ENCODE measurements at regions not wholly inside any gene's neighbourhood (a gene's known extent, or its start where the extent isn't known, plus 50 kb on each side); places are given as distances from the start of the nearest gene placed in this dataset.

DNA sequence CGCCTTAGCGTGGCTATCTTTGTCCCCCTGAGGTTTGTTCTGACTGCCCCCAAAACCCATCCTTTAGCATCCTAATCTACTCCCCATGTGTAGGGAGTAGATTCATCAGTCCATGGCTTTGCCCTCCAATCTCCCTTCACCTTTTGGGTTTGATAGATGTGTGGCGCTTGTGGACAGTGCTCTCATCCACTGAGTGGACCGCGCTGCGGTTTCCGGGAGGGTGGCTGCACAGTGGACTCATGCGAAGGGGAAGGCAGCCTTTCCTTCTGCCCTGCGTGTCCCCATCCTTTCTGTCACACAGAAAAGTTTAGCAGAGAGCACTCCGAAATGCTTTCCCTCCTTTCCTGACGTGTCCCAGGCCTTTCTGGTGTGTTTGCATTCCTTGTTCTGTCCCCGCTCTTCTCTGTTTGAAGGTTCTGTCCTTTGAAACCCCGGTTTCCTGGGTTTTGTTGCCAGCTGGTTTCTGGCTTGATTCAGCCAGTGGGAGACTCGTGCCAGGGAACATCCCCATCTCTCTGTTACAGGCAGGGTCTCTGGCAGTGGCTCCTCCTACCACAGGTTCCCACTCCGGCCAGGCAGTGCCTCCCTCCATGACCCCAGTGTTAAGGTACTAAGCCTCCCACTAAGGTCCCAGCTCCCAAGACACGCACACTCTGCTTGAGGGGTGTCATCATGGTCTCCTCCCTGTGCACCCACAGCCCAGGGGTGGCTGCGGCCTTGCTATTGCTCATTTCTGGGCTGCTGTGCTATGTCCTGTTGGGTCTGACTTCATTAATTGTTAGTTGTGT, 547.7 kb upstream of the DPP6 start:
- H3K27ac ChIP-seq (ENCODE audit: extremely low read depth, low read depth, low read length): no peak overlapping the region
- H3K36me3 ChIP-seq (ENCODE audit: control insufficient read depth in 2 of 2, insufficient read depth in 1 of 2, low read length in 2 of 2): no peaks in the 10 kb centered on the region
- H3K4me1 ChIP-seq (ENCODE audit: control insufficient read depth, insufficient read depth, low read length): no peaks in the 10 kb centered on the region
- no peaks in the 10 kb centered on the region for H3K9me3 ChIP-seq (ENCODE audit: control insufficient read depth, insufficient read depth, low read depth, low read length)
- ChIA-PET CTCF (interaction anchor here (0.6 kb wide), 1 partner anchor 133 kb away, joined by 3 read pairs; no protein-coding TSS in a partner anchor), POLR2A (no interaction called here)
- H3K4me3 ChIP-seq (ENCODE audit: low read depth, low read length): no peak overlapping the region
- TF ChIP-seq MZF1 (tag by site-specific recombination; IDR thresholded peaks at IDR 0.05; ENCODE audit: borderline replicate concordance) (no peak), ZNF514 (tag by site-specific recombination; IDR thresholded peaks at IDR 0.05) (no peak), KLF10 (tag by site-specific recombination; IDR thresholded peaks at IDR 0.05) (no peak), ZNF785 (tag by site-specific recombination; IDR thresholded peaks at IDR 0.05) (no peak), ZSCAN30 (tag by site-specific recombination; IDR thresholded peaks at IDR 0.05) (no peak), ZNF530 (tag by site-specific recombination; IDR thresholded peaks at IDR 0.05; ENCODE audit: low read depth) (no peak), ZNF768 (tag by site-specific recombination; IDR thresholded peaks at IDR 0.05) (no peak), ZNF624 (tag by site-specific recombination; IDR thresholded peaks at IDR 0.05) (no peak), ZNF138 (tag by site-specific recombination; IDR thresholded peaks at IDR 0.05; ENCODE audit: borderline replicate concordance) (no peak), GLIS1 (tag by site-specific recombination; IDR thresholded peaks at IDR 0.05) (no peak), YY1 (tag by site-specific recombination; IDR thresholded peaks at IDR 0.05) (no peak)
- TF ChIP-seq, protein P1, sequence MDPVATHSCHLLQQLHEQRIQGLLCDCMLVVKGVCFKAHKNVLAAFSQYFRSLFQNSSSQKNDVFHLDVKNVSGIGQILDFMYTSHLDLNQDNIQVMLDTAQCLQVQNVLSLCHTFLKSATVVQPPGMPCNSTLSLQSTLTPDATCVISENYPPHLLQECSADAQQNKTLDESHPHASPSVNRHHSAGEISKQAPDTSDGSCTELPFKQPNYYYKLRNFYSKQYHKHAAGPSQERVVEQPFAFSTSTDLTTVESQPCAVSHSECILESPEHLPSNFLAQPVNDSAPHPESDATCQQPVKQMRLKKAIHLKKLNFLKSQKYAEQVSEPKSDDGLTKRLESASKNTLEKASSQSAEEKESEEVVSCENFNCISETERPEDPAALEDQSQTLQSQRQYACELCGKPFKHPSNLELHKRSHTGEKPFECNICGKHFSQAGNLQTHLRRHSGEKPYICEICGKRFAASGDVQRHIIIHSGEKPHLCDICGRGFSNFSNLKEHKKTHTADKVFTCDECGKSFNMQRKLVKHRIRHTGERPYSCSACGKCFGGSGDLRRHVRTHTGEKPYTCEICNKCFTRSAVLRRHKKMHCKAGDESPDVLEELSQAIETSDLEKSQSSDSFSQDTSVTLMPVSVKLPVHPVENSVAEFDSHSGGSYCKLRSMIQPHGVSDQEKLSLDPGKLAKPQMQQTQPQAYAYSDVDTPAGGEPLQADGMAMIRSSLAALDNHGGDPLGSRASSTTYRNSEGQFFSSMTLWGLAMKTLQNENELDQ (tag by site-specific recombination; IDR thresholded peaks at IDR 0.05; ENCODE audit: low read depth): no peak

- Histone ChIP-seq H3K36me3 (ENCODE audit: control insufficient read depth in 2 of 2, insufficient read depth in 1 of 2, low read length in 2 of 2) (no peaks in the 10 kb centered on the region), H3K9me3 (ENCODE audit: control insufficient read depth, insufficient read depth, low read depth, low read length) (no peaks in the 10 kb centered on the region), H3K4me1 (ENCODE audit: control insufficient read depth, insufficient read depth, low read length) (no peaks in the 10 kb centered on the region), H3K4me3 (ENCODE audit: low read depth, low read length) (no peak overlapping the region), H3K27ac (ENCODE audit: extremely low read depth, low read depth, low read length) (no peak overlapping the region)
- ChIA-PET CTCF (no interaction called here), POLR2A (no interaction called here)
- TF ChIP-seq KLF7 (tag by site-specific recombination; IDR thresholded peaks at IDR 0.05; ENCODE audit: borderline replicate concordance) (no peak), ZNF239 (tag by site-specific recombination; IDR thresholded peaks at IDR 0.05) (no peak), GLI2 (tag by site-specific recombination; IDR thresholded peaks at IDR 0.05; ENCODE audit: borderline replicate concordance, low read depth) (no peak), ZNF76 (tag by site-specific recombination; IDR thresholded peaks at IDR 0.05; ENCODE audit: borderline replicate concordance, low read depth) (no peak), ZFP3 (tag by site-specific recombination; IDR thresholded peaks at IDR 0.05; ENCODE audit: low read depth) (no peak)
Measured at GRCh38 chr7:153507885-153508284, 544.3 kb upstream of the DPP6 start.

GRCh38 chr7:153509768-153510167, 542.4 kb upstream of the DPP6 start:
- ChIA-PET POLR2A (no interaction called here), CTCF (no interaction called here)
- no peaks in the 10 kb centered on the region for H3K4me1 ChIP-seq (ENCODE audit: control insufficient read depth, insufficient read depth, low read length)
- H3K9me3 ChIP-seq (ENCODE audit: control insufficient read depth, insufficient read depth, low read depth, low read length): no peaks in the 10 kb centered on the region
- H3K27ac ChIP-seq (ENCODE audit: extremely low read depth, low read depth, low read length): no peak overlapping the region
- no peaks in the 10 kb centered on the region for H3K36me3 ChIP-seq (ENCODE audit: control insufficient read depth in 2 of 2, insufficient read depth in 1 of 2, low read length in 2 of 2)
- no peak overlapping the region for H3K4me3 ChIP-seq (ENCODE audit: low read depth, low read length)
- TF ChIP-seq ZNF785 (tag by site-specific recombination; IDR thresholded peaks at IDR 0.05): no peak
- no peak for TF ChIP-seq FEZF1 (tag by site-specific recombination; IDR thresholded peaks at IDR 0.05)
- TF ChIP-seq ZNF169 (tag by site-specific recombination; IDR thresholded peaks at IDR 0.05): no peak
- TF ChIP-seq OSR2 (tag by site-specific recombination; IDR thresholded peaks at IDR 0.05): no peak
- no peak for TF ChIP-seq ZNF585B (tag by site-specific recombination; IDR thresholded peaks at IDR 0.05)
